ENCODE measurements at regions not wholly inside any gene's neighbourhood (a gene's known extent, or its start where the extent isn't known, plus 50 kb on each side); places are given as distances from the start of the nearest gene placed in this dataset.

- no peak for TF ChIP-seq CTCF (conservative IDR thresholded peaks at IDR 0.05; ENCODE audit: low read depth, low read length)
- no peak overlapping the region for H3K4me3 ChIP-seq (ENCODE audit: low read depth, low read length)
- peak; percentile 55 for DNase-seq (ENCODE audit: low read depth)
Measured at GRCh38 chr6:146912730-146913685, 291.2 kb upstream of the STXBP5 start.

GRCh38 chr6:146913842-146914488, 290.3 kb upstream of the STXBP5 start:
- peak; percentile 99 for DNase-seq (ENCODE audit: low read depth)
- H3K4me3 ChIP-seq (ENCODE audit: low read depth, low read length): peak overlapping the region; percentile 23
- TF ChIP-seq CTCF (conservative IDR thresholded peaks at IDR 0.05; ENCODE audit: low read depth, low read length): peak; percentile 13

- H3K4me3 ChIP-seq (ENCODE audit: low read depth, low read length): peak overlapping the region; percentile 26
- no peak for TF ChIP-seq CTCF (conservative IDR thresholded peaks at IDR 0.05; ENCODE audit: low read depth, low read length)
- DNase-seq (ENCODE audit: low read depth): peak; percentile 97
Measured at GRCh38 chr6:146914489-146915483, 289.4 kb upstream of the STXBP5 start.

DNA sequence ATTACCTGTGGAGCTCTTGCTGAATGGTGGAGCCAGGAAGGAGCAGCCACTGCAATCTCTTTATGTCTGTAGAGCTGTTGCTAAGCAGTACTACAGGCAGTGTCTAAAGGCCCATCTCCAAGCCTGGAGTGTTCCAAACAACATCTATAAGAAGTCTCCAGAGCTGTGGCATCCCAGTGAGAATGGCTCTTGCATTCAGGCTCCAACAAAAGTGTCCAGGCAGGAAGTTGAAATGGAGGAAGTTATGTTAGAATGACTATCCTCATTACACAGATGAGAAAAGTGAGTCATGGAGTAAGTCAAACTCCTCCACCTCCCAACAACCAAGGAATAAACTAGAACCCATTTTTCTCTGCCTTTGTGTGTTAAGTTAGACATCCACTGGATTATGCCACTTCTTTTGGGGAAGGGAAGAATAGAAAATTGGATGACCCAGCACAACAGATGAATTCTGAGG, 288.5 kb upstream of the STXBP5 start:
- peak; percentile 64 for DNase-seq (ENCODE audit: low read depth)
- TF ChIP-seq CTCF (conservative IDR thresholded peaks at IDR 0.05; ENCODE audit: low read depth, low read length): no peak
- H3K4me3 ChIP-seq (ENCODE audit: low read depth, low read length): no peak overlapping the region

GRCh38 chr6:146916435-146917025, 287.7 kb upstream of the STXBP5 start:
- no peak overlapping the region for H3K4me3 ChIP-seq (ENCODE audit: low read depth, low read length)
- no peak for TF ChIP-seq CTCF (conservative IDR thresholded peaks at IDR 0.05; ENCODE audit: low read depth, low read length)
- no peak for DNase-seq (ENCODE audit: low read depth)

- no peak overlapping the region for H3K4me3 ChIP-seq (ENCODE audit: low read depth, low read length)
- TF ChIP-seq CTCF (conservative IDR thresholded peaks at IDR 0.05; ENCODE audit: low read depth, low read length): no peak
- DNase-seq (ENCODE audit: low read depth): no peak
Measured at GRCh38 chr6:146917182-146917581, 287.0 kb upstream of the STXBP5 start.

Measured in choroid plexus epithelial cell (primary cell).